GM18519 (cell line): ENCODE measurements at regions not wholly inside any gene's neighbourhood (a gene's known extent, or its start where the extent isn't known, plus 50 kb on each side); places are given as distances from the start of the nearest gene placed in this dataset.

ENCODE experiments used
- ATAC-seq: cut with Tn5 transposase; IDR thresholded peaks from one replicate; pipeline ENCODE4 v1.9.1; 2021; ENCODE audit warnings: mild to moderate bottlenecking, moderate library complexity; ENCODE audit not compliant: unreplicated experiment, low FRiP score

GRCh38 chr5:144585681-144586080 is 415.0 kb downstream of the KCTD16 start:
- no peak for ATAC-seq

GRCh38 chr5:144583541-144584449 is 413.1 kb downstream of the KCTD16 start:
- no peak for ATAC-seq

DNA sequence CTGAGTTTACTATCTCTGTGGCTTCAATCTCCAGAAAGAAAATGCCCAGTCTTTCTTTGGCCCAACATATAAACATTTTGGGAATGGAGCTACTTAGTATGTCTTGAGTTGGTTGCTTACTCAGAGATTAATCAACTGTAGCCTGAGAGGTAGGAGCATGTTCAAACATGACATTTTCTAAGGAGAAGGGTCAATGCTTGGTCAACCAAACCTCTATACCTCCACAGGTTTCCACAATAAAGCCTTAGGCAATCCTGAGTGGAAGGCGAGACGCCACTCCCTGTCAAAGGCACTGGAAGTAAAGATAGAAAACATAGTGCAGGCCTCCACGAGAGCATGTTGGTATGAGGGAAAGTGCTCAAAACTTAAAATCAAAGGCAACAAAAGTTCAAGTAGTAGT is 411.4 kb downstream of the KCTD16 start:
- ATAC-seq = no peak

DNA sequence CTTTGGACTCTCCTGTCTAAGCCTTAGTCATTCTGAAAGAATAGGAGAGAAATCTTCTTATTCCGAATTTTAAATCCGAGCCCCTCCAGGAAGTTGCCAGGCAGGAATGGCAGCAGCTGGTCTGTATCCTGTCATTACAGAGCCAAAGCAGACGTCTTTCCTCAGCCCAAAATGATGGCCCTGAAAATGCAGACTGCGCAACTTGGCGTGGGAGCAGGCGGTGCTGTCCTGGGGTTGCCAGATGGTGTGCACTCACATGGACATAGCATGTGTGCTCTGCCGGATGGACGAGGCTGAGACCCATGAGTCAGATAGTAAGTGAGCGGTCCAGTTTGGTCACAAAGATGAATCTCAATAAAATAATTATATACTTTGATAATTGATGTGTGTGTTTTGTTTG is 410.4 kb downstream of the KCTD16 start:
- ATAC-seq = no peak

- no peak for ATAC-seq
Observed at GRCh38 chr5:144577676-144578075, 407.0 kb downstream of the KCTD16 start.

- no peak for ATAC-seq
Observed at GRCh38 chr5:144575736-144576135, 405.1 kb downstream of the KCTD16 start.

DNA sequence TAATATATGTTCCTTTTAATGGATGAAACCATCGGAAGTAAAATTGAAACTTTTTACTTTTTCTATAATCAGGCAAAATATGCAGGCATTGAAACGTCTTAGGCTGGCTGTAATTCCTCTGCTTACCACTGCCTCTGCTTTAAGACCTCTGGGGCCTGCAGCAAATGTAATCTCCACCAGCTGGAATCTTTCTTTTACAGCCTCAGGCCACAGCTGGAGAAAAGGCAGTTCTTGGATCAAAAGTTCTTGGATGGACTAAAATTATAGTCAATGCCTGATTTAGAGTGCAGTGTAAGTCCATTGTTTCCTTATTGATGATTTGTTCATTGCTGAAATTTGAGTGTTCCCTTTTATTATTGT is 396.7 kb downstream of the KCTD16 start:
- ATAC-seq = no peak

DNA sequence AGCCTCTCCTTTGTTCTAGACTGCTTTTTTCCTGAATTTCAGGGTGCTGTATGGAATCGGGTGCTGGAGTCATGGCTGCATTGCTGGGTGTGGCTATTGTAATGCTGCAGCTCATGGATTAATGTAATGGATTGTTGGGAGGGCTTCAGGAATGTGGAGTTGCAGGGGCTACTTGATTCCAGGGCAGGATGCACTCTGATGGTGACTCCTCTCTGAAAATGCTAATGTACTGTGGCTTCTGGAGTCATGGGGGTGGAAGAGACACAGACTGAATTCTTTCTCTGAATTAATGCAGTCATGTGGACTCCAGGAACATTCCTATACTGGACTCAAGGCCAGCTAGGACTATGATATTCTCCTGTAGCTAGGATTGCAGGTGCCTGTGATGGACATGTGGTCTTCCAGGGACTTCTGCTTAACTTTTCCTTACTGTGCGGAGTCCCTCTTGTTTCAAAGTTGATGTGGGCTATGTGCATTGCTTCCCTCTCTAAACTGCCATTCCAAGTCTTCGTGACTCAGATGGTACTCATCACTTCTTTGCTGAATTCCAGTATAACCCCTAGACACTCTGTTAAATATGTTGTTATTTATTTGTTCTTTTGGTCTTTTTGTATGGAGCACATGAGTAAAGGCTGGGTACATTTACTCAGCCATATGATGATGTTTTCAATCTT is 396.2 kb downstream of the KCTD16 start:
- no peak for ATAC-seq

DNA sequence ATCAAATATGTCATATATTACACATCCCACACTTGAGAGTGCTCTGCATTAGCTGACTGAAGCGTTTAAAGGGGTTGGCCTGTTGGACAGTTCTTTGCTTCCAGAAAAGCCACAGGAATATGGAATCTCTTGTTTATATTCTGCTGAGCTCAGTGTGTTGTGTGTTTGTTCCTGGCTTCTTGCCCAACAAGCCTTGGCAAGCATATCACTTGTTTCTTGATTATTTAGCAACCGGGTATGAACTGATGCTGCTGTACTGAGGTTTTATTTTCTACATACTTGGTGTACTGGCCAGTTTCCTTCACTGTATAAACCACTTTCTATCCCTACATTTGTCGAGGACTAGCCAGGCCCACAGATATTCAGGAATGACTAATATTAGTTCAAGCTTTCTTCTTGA is 378.9 kb downstream of the KCTD16 start:
- no peak for ATAC-seq

DNA sequence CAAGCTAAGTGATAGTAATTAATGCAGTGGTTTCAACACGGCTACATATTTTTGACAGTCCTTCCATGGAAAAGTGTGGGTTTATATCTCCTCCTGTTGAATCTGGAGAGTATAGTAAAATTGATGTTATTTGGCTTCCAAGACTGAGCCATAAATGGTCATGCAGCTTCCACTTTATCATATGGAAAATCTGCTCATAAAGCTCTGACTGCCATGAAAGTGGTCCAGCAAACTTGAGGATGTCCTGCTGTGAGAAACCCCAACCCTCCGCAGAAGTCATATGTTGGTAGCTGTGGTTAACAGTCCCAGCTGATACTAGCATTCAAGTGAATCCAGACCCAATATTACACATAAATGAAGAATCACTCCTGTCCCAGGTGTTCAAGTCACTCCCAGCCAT is 378.3 kb downstream of the KCTD16 start:
- ATAC-seq = no peak

- no peak for ATAC-seq
Observed at GRCh38 chr5:144547098-144547499, 376.4 kb downstream of the KCTD16 start.

DNA sequence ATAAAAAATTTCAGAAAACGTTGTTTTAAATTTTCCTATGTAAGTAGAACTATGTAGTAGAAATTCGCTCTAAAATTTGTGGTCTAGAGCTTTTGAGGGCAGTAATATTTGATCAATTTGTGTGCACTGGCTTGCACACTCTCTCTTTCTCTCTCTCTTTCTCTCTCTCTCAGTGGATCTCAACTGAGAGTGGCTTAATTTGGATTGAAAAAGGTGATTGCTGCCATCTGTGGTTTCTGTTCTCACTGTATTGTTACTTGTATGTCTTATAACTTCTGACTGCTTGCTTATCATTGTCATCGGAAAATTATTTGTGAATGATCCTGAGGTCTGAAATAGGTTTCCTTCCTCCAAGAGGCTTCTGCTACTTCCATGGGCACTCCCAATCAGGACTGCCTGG is 368.2 kb downstream of the KCTD16 start:
- ATAC-seq = no peak
